ENCODE measurements at regions not wholly inside any gene's neighbourhood (a gene's known extent, or its start where the extent isn't known, plus 50 kb on each side); places are given as distances from the start of the nearest gene placed in this dataset.

DNA sequence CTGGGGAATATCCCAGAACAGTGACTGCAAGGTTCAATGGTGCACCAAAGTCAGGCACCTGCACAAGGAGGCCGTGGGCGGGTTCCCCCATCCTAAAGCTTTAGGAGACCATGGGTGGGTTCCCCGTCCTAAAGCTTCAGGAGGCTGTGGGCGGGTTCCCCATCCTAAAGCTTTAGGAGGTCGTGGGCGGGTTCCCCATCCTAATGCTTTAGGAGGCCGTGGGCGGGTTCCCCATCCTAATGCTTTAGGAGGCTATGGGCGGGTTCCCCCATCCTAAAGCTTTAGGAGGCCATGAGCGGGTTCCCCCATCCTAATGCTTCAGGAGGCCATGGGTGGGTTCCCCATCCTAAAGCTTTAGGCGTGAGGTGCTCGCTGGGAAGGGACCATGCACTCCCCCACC is 313.3 kb downstream of the FOXL1 start:
- Histone ChIP-seq H3K79me2 (ENCODE audit: insufficient read depth, low read length) (no peaks in the 10 kb centered on the region), H3K36me3 (ENCODE audit: insufficient read depth, low read length) (no peaks in the 10 kb centered on the region), H3K9ac (ENCODE audit: low read depth, low read length) (no peak overlapping the region), H4K20me1 (ENCODE audit: insufficient read depth, low read length) (0 out of 2 replicates have a peak, but pooled peaks cover 6% of the 10 kb centered on the region), H3K27me3 (ENCODE audit: insufficient read depth, low read length, poor library complexity) (peaks cover 27% of the 10 kb centered on the region), H2AFZ (ENCODE audit: low read depth, low read length) (no peak overlapping the region), H3K4me2 (ENCODE audit: insufficient read depth, low read length) (no peak overlapping the region), H3K9me3 (ENCODE audit: insufficient read depth, low read length, severe bottlenecking) (no peaks in the 10 kb centered on the region), H3K4me1 (ENCODE audit: insufficient read depth, low read length) (no peaks in the 10 kb centered on the region), H3K4me3 (ENCODE audit: low read depth in 1 of 2, low read length in 2 of 2) (no peak overlapping the region), H3K27ac (ENCODE audit: low read length) (no peak overlapping the region)
- DNase-seq (no peak), ATAC-seq (ENCODE audit: insufficient read depth, low read depth) (no peak)
- TF ChIP-seq, protein P1, sequence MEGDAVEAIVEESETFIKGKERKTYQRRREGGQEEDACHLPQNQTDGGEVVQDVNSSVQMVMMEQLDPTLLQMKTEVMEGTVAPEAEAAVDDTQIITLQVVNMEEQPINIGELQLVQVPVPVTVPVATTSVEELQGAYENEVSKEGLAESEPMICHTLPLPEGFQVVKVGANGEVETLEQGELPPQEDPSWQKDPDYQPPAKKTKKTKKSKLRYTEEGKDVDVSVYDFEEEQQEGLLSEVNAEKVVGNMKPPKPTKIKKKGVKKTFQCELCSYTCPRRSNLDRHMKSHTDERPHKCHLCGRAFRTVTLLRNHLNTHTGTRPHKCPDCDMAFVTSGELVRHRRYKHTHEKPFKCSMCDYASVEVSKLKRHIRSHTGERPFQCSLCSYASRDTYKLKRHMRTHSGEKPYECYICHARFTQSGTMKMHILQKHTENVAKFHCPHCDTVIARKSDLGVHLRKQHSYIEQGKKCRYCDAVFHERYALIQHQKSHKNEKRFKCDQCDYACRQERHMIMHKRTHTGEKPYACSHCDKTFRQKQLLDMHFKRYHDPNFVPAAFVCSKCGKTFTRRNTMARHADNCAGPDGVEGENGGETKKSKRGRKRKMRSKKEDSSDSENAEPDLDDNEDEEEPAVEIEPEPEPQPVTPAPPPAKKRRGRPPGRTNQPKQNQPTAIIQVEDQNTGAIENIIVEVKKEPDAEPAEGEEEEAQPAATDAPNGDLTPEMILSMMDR (IDR thresholded peaks at IDR 0.05; ENCODE audit: borderline replicate concordance, extremely low read depth, low read length, poor library complexity, severe bottlenecking) = no peak
- no peak for TF ChIP-seq EZH2 (IDR thresholded peaks at IDR 0.05; ENCODE audit: borderline replicate concordance, low read depth, low read length, severe bottlenecking)

DNA sequence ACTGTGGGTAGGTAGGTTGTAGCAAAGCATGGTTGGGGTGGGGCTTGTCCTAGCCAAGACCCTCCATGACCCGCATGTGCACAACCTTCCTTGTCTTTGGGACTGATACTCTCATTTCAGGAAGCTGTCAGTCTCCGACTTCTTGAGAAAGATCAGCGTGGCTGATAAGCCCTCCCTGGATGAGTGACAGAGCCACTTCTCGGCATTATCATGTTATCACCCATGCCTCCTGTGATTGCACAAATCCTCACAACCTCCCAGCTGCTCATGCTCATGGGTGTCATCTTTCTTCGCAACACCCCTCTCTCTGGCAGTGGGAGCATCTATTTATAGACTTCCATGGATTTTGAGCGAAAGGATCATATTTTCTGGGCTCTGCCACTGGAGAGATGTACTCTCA is 314.2 kb downstream of the FOXL1 start:
- Histone ChIP-seq H3K4me1 (ENCODE audit: insufficient read depth, low read length) (no peaks in the 10 kb centered on the region), H3K9ac (ENCODE audit: low read depth, low read length) (no peak overlapping the region), H3K36me3 (ENCODE audit: insufficient read depth, low read length) (no peaks in the 10 kb centered on the region), H4K20me1 (ENCODE audit: insufficient read depth, low read length) (0 out of 2 replicates have a peak, but pooled peaks cover 6% of the 10 kb centered on the region), H3K4me2 (ENCODE audit: insufficient read depth, low read length) (no peak overlapping the region), H3K9me3 (ENCODE audit: insufficient read depth, low read length, severe bottlenecking) (no peaks in the 10 kb centered on the region), H3K4me3 (ENCODE audit: low read depth in 1 of 2, low read length in 2 of 2) (no peak overlapping the region), H2AFZ (ENCODE audit: low read depth, low read length) (no peak overlapping the region), H3K79me2 (ENCODE audit: insufficient read depth, low read length) (no peaks in the 10 kb centered on the region), H3K27me3 (ENCODE audit: insufficient read depth, low read length, poor library complexity) (peaks cover 27% of the 10 kb centered on the region), H3K27ac (ENCODE audit: low read length) (no peak overlapping the region)
- ATAC-seq (ENCODE audit: insufficient read depth, low read depth) (no peak), DNase-seq (no peak)
- TF ChIP-seq, protein P1 (IDR thresholded peaks at IDR 0.05; ENCODE audit: borderline replicate concordance, extremely low read depth, low read length, poor library complexity, severe bottlenecking) = no peak
- no peak for TF ChIP-seq EZH2 (IDR thresholded peaks at IDR 0.05; ENCODE audit: borderline replicate concordance, low read depth, low read length, severe bottlenecking)

DNA sequence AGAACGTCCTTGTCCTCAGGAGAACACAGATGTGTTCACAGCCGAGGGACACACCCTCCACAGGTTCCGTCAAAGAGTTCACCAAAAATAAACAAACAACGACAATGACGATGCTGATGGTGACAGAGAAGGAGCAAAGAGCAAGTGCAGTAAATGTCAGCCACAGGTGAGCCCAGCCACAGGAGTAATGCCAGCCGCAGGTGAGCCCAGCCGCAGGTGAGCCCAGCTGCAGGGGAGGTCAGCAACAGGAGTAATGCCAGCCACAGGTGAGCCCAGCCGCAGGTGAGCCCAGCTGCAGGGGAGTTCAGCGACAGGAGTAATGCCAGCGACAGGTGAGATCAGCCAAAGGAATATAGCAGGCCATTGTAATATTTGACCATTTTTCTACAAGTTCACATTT is 315.2 kb downstream of the FOXL1 start:
- Histone ChIP-seq H3K4me3 (ENCODE audit: low read depth in 1 of 2, low read length in 2 of 2) (no peak overlapping the region), H4K20me1 (ENCODE audit: insufficient read depth, low read length) (0 out of 2 replicates have a peak, but pooled peaks cover 6% of the 10 kb centered on the region), H3K4me2 (ENCODE audit: insufficient read depth, low read length) (no peak overlapping the region), H3K27me3 (ENCODE audit: insufficient read depth, low read length, poor library complexity) (peaks cover 27% of the 10 kb centered on the region), H3K9me3 (ENCODE audit: insufficient read depth, low read length, severe bottlenecking) (no peaks in the 10 kb centered on the region), H3K27ac (ENCODE audit: low read length) (no peak overlapping the region), H3K36me3 (ENCODE audit: insufficient read depth, low read length) (no peaks in the 10 kb centered on the region), H2AFZ (ENCODE audit: low read depth, low read length) (no peak overlapping the region), H3K79me2 (ENCODE audit: insufficient read depth, low read length) (no peaks in the 10 kb centered on the region), H3K4me1 (ENCODE audit: insufficient read depth, low read length) (no peaks in the 10 kb centered on the region), H3K9ac (ENCODE audit: low read depth, low read length) (no peak overlapping the region)
- ATAC-seq (ENCODE audit: insufficient read depth, low read depth) (no peak), DNase-seq (no peak)
- no peak for TF ChIP-seq EZH2 (IDR thresholded peaks at IDR 0.05; ENCODE audit: borderline replicate concordance, low read depth, low read length, severe bottlenecking)
- TF ChIP-seq, protein P1 (IDR thresholded peaks at IDR 0.05; ENCODE audit: borderline replicate concordance, extremely low read depth, low read length, poor library complexity, severe bottlenecking) = no peak
